ENCODE measurements at regions not wholly inside any gene's neighbourhood (a gene's known extent, or its start where the extent isn't known, plus 50 kb on each side); places are given as distances from the start of the nearest gene placed in this dataset.
"Not testable (repeated sequence)": the region's sequence is repeated elsewhere in the genome, so short reads cannot be mapped to it uniquely, and the experiment has no call there.

GRCh38 chr5:75859621-75860020 is 142.4 kb upstream of the POC5 start:
- TF ChIP-seq, protein P1, sequence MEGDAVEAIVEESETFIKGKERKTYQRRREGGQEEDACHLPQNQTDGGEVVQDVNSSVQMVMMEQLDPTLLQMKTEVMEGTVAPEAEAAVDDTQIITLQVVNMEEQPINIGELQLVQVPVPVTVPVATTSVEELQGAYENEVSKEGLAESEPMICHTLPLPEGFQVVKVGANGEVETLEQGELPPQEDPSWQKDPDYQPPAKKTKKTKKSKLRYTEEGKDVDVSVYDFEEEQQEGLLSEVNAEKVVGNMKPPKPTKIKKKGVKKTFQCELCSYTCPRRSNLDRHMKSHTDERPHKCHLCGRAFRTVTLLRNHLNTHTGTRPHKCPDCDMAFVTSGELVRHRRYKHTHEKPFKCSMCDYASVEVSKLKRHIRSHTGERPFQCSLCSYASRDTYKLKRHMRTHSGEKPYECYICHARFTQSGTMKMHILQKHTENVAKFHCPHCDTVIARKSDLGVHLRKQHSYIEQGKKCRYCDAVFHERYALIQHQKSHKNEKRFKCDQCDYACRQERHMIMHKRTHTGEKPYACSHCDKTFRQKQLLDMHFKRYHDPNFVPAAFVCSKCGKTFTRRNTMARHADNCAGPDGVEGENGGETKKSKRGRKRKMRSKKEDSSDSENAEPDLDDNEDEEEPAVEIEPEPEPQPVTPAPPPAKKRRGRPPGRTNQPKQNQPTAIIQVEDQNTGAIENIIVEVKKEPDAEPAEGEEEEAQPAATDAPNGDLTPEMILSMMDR (IDR thresholded peaks at IDR 0.05) = not testable (repeated sequence)
- TF ChIP-seq ZSCAN20 (CRISPR knock-in tag; IDR thresholded peaks at IDR 0.05); EP300 (IDR thresholded peaks at IDR 0.05); SREBF2 (IDR thresholded peaks at IDR 0.05); ZC3H11A (IDR thresholded peaks at IDR 0.05); POLR2A (IDR thresholded peaks at IDR 0.05; ENCODE audit: low read length); RAD21 (conservative IDR thresholded peaks at IDR 0.05 in 1 of 2, IDR thresholded peaks at IDR 0.05 in 1 of 2); RFX5 (IDR thresholded peaks at IDR 0.05); POLR2AphosphoS2 (conservative IDR thresholded peaks at IDR 0.05; ENCODE audit: low read length); USF2 (IDR thresholded peaks at IDR 0.05); MAZ (IDR thresholded peaks at IDR 0.05; ENCODE audit: borderline replicate concordance, low read depth, low read length); RCOR1 (IDR thresholded peaks at IDR 0.05; ENCODE audit: low read depth, low read length); MAX (IDR thresholded peaks at IDR 0.05); REST (IDR thresholded peaks at IDR 0.05): not testable (repeated sequence)
